PFSK-1 (cell line): ENCODE measurements at regions not wholly inside any gene's neighbourhood (a gene's known extent, or its start where the extent isn't known, plus 50 kb on each side); places are given as distances from the start of the nearest gene placed in this dataset.

Source experiments
- FOXP2 ChIP-seq: optimal IDR thresholded peaks from 2 replicates; pipeline ENCODE3; 2011; ENCODE audit warnings: borderline replicate concordance, control low read depth, inconsistent platforms; ENCODE audit not compliant: insufficient read depth; ENCODE audit errors: extremely low read length, extremely low read depth
- POLR2AphosphoS5 ChIP-seq: IDR thresholded peaks from 2 replicates; pipeline ENCODE4 v1.6.1; 2012; ENCODE audit warnings: low read depth, mild to moderate bottlenecking, control low read depth, low read length, moderate library complexity
- SIN3A ChIP-seq: IDR thresholded peaks from 2 replicates; pipeline ENCODE4 v1.6.1; 2012; ENCODE audit warnings: mild to moderate bottlenecking, low read length, moderate library complexity, borderline replicate concordance; ENCODE audit not compliant: insufficient read depth
- TAF1 ChIP-seq: IDR thresholded peaks from 2 replicates; pipeline ENCODE4 v1.6.1; 2012; ENCODE audit warnings: low read length, control low read depth, borderline replicate concordance; ENCODE audit not compliant: insufficient read depth
- TF ChIP-seq, protein P1 (sequence below), 2 experiments: IDR thresholded peaks; 2 replicates each; pipeline versions ENCODE4 v1.6.1 to v1.8.0; 2011 to 2012; ENCODE audit warnings: low read depth in 2 of 2, low read length in 2 of 2, control low read depth in 1 of 2, inconsistent platforms in 1 of 2, mild to moderate bottlenecking in 1 of 2, moderate library complexity in 1 of 2; ENCODE audit not compliant: insufficient read depth in 1 of 2

- no peak for TF ChIP-seq TAF1
- no peak for TF ChIP-seq SIN3A
- TF ChIP-seq FOXP2, result no peak
- TF ChIP-seq, protein P1, sequence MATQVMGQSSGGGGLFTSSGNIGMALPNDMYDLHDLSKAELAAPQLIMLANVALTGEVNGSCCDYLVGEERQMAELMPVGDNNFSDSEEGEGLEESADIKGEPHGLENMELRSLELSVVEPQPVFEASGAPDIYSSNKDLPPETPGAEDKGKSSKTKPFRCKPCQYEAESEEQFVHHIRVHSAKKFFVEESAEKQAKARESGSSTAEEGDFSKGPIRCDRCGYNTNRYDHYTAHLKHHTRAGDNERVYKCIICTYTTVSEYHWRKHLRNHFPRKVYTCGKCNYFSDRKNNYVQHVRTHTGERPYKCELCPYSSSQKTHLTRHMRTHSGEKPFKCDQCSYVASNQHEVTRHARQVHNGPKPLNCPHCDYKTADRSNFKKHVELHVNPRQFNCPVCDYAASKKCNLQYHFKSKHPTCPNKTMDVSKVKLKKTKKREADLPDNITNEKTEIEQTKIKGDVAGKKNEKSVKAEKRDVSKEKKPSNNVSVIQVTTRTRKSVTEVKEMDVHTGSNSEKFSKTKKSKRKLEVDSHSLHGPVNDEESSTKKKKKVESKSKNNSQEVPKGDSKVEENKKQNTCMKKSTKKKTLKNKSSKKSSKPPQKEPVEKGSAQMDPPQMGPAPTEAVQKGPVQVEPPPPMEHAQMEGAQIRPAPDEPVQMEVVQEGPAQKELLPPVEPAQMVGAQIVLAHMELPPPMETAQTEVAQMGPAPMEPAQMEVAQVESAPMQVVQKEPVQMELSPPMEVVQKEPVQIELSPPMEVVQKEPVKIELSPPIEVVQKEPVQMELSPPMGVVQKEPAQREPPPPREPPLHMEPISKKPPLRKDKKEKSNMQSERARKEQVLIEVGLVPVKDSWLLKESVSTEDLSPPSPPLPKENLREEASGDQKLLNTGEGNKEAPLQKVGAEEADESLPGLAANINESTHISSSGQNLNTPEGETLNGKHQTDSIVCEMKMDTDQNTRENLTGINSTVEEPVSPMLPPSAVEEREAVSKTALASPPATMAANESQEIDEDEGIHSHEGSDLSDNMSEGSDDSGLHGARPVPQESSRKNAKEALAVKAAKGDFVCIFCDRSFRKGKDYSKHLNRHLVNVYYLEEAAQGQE (IDR thresholded peaks at IDR 0.05; ENCODE audit: insufficient read depth in 1 of 2, low read depth in 2 of 2, low read length in 2 of 2), result no peak
- no peak for TF ChIP-seq POLR2AphosphoS5
These were observed 363.4 kb downstream of the TMEM167A start for GRCh38 chr5:82713811-82714210.

GRCh38 chr5:82707741-82708140 is 369.5 kb downstream of the TMEM167A start:
- TF ChIP-seq FOXP2 (no peak), TAF1 (no peak), SIN3A (no peak), POLR2AphosphoS5 (no peak)
- TF ChIP-seq, protein P1 (IDR thresholded peaks at IDR 0.05; ENCODE audit: insufficient read depth in 1 of 2, low read depth in 2 of 2, low read length in 2 of 2), result no peak

- no peak for TF ChIP-seq SIN3A
- no peak for TF ChIP-seq FOXP2
- TF ChIP-seq, protein P1 (IDR thresholded peaks at IDR 0.05; ENCODE audit: insufficient read depth in 1 of 2, low read depth in 2 of 2, low read length in 2 of 2), result no peak
- TF ChIP-seq TAF1, result no peak
- TF ChIP-seq POLR2AphosphoS5, result no peak
These were observed 372.8 kb downstream of the TMEM167A start for GRCh38 chr5:82704381-82704780.

- TF ChIP-seq POLR2AphosphoS5, result no peak
- TF ChIP-seq FOXP2, result no peak
- TF ChIP-seq SIN3A, result no peak
- TF ChIP-seq, protein P1 (IDR thresholded peaks at IDR 0.05; ENCODE audit: insufficient read depth in 1 of 2, low read depth in 2 of 2, low read length in 2 of 2), result no peak
- TF ChIP-seq TAF1, result no peak
These were observed 375.1 kb downstream of the TMEM167A start for GRCh38 chr5:82702046-82702445.

DNA sequence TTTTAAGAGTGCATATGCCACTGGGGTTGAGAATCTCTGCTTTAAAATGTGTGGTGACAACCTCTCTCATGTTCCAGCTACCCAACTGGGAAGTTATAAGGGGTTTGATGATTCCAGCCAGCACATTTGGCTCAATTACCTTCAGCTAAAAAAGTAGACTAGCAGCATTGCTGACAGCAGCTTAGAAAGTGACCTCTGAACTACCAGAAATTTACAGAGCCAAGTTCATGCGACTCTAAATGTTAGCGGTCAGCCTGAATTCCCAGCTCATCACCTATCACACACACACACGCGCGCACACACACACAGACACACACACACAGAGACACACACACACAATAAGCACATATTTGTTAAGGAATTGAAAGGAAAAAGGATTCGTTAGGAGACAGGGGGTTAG is 377.5 kb downstream of the TMEM167A start:
- TF ChIP-seq SIN3A, result no peak
- TF ChIP-seq, protein P1 (IDR thresholded peaks at IDR 0.05; ENCODE audit: insufficient read depth in 1 of 2, low read depth in 2 of 2, low read length in 2 of 2), result no peak
- TF ChIP-seq POLR2AphosphoS5, result no peak
- no peak for TF ChIP-seq TAF1
- TF ChIP-seq FOXP2, result no peak
